ACHN (cell line): ENCODE measurements at regions not wholly inside any gene's neighbourhood (a gene's known extent, or its start where the extent isn't known, plus 50 kb on each side); places are given as distances from the start of the nearest gene placed in this dataset.
A peak's percentile ranks its signal among the peaks of the same experiment; 100 is the strongest.

Experiments
- DNase-seq: peaks from one replicate; pipeline ENCODE4 v3.0.0-alpha.2; 2015
- in situ Hi-C: cut with HindIII; loops from 2 replicates; pipeline ENCODE4 v1.10.0; 2017; ENCODE audit warnings: low sequenced_read_pairs, low pct_ligation_motif_present, low pct_unique_long_range_greater_than_20kb

DNA sequence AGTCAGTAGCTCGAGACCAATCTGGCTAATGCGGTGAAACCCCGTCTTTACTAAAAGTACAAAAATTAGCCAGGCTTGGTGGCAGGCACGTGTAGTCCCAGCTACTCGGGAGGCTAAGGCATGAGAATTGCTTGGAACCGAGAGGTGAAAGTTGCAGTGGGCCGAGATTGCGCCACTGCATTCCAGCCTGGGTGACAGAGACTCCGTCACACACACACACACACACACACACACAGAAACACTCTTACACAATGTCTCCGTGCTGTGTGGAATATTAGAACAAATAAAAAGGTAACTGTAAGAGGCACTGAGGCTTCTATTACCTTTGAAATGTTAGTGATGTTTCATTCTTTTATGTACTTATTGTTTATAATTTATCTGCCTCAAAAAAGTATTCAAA is 326.6 kb downstream of the GPAT3 start:
- in situ Hi-C loops = no loop called here
- DNase-seq = no peak

DNA sequence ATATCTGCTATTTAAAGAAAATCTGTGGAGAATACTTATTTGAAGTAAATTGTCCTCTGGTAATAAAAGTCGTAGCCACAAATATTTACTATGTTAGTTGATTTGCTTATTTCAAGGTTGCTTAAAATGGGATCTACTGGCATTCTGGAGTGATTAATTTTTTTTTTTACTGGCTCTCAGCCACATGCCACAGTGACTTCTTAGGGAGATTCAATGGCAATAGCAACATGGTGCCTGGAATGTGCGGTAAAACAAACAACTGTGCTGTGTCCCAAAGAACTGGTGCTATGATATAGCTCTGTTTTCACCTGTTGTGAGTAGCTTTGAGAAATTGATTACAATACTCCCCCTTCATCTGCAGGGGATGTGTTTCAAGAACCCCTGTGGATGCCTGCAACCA is 324.3 kb downstream of the GPAT3 start:
- DNase-seq = no peak
- in situ Hi-C loops = no loop called here

DNA sequence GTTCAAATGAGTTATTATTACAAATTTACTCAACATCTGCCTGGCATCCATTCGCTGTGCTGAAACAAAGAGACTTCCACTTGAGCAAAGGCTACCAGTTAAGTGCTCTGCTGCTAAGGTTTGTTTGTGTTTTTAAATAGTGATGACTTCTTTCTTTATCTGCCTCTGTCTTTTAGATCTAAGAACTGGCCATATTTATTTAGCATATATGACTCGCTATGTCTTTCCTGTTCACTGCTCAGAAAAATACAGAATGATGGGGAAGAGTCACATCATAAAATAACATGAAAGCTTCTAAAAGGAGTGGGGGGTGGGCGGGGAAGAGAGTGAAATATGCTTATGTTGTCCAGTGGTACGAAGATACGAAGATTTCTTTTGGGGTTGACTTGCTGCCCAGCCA is 322.2 kb downstream of the GPAT3 start:
- no peak for DNase-seq
- in situ Hi-C loops = no loop called here

DNA sequence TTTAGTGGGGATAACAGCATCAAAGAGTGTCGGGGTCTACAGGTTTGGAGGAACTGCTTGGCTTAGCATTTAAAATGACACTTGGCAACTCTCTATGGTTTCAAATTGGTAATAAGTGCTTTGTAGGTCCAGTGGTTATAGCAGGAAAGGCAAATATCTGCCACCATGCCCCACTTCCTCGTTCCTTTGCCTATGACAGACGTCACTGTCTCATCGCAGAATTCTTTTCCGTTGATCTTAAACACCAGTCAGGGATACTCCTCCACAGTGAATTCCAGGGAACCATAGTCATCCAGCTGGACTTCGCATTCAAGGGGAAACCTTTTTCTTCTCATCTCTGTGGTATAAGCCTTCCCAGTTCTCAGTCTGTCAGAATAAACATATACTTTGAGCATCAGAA is 319.1 kb downstream of the GPAT3 start:
- in situ Hi-C loops = no loop called here
- DNase-seq = peak; percentile 93

DNA sequence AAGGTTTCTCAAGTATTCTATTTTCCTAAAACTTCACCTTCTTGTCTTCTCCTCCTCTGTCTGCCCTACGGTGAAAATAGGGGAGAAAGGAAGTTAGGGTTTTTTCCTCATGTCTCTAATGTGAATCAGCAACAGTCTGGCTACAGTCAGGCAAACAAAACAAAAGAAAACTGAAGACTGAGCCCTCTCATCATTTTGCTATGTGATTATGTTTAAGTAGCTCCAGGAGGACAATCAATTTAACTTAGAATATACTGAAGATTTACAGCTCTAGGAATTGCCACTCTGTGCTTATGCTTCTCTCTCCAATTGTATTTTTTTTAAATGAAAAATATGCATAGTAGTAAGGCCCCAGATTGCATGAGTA is 316.2 kb downstream of the GPAT3 start:
- DNase-seq = peak; percentile 50
- in situ Hi-C loops = no loop called here

DNA sequence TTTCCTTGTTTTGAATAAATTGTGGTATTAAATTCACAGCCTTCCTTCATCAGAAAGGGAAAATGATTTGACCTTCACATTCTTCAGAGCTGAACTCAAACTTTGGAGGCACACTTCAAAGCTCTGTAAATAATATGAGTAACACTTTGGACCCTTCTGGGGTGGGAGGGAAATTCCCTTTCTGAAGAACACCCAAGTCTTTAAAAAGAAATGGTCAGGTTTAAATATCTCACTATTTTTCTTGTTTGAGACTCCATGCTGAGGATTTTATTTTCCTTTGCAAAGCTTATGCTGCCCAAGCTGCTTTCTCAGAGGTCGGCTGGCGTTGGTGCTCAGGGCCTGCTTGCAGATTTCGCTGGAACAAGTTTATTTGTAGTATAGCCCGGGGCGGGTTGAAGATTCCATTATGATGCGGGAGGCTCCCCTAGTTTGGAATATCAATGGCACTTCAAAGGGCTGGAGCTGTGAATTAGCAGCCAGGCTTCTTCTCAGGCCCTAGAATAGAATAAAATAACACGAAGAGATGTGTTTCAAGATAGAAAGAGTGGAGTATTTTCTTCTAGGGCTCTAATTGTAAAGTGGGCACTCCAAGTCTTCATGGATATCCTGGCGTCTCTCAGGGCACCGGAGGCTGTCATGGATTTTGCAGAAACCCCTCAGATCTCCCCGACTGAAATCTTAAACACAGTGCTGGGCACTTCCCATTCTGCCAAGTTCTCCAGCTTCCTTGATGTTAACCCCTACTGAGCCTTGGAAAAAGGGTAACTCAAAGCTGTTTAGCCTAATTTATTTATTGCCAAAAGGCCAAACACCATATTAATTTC is 315.6 kb downstream of the GPAT3 start:
- DNase-seq = peak; percentile 75
- in situ Hi-C loops = no loop called here

DNA sequence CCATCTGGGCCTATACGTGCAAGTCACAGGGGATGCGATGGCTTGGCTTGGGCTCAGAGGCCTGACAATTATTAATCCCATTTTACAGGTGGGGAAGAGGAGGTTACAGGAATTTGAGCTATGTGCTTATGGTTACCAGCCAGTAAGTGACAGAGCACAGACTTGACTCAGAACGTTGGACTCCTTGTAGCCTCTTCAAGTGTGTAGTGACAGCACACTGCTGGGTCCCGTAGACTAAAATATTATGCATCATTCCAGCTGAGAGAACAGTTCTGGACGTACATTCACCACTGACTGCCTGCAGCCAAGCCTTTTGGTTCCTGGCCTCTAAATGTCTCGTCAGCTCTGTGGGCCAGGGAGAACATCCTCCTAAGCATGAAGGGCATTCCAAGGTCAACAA is 314.5 kb downstream of the GPAT3 start:
- DNase-seq = peak; percentile 93
- in situ Hi-C loops = no loop called here

DNA sequence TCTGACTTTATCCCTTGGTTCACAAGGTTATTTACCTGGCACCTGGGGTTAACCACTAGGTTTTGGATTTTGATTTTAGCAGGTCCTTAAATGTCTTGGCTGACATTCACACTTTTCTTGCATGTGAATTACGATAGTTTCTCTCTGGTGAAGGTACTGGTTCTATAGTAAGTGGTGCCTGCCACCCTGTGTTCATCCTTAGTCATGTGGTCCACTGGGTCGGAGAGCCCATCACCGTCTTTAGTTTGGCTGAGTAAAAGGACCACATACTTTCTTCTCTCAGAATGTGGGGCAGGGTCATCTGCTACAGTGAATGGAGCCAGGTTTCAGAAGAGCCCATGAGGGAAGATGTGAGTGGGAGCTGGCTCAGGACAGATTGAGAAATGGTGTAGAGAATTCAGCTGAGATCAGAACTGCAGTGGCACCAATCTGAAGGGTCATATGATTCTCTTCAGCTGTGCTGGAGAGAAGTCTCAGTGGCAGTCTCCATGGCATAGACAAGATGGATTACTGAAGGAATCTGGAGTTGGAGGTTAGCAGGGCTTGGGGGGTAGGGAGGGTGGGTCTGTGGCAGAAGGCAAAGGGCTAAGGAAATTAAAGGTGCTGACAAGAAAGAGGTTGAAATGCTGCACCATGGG is 310.4 kb downstream of the GPAT3 start:
- no peak for DNase-seq
- in situ Hi-C loops = no loop called here

DNA sequence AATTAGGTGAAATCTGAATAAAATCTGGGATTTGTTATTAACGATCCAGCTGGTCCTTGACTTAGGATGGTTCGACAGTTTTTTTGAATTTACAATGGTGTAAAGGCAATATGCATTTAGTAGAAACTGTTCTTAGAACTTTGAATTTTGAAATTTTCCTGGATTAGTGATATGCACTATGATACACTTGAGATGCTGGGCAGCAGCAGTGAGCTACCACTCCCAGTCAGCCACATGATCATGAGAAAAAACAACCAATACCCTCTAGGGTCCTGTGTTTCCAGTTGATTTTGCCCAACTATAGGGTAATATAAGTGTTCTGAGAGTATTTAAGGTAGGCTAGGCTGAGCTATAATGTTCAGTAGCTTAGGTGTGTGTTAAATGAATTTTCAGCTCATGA is 303.7 kb downstream of the GPAT3 start:
- DNase-seq = no peak
- in situ Hi-C loops = no loop called here

DNA sequence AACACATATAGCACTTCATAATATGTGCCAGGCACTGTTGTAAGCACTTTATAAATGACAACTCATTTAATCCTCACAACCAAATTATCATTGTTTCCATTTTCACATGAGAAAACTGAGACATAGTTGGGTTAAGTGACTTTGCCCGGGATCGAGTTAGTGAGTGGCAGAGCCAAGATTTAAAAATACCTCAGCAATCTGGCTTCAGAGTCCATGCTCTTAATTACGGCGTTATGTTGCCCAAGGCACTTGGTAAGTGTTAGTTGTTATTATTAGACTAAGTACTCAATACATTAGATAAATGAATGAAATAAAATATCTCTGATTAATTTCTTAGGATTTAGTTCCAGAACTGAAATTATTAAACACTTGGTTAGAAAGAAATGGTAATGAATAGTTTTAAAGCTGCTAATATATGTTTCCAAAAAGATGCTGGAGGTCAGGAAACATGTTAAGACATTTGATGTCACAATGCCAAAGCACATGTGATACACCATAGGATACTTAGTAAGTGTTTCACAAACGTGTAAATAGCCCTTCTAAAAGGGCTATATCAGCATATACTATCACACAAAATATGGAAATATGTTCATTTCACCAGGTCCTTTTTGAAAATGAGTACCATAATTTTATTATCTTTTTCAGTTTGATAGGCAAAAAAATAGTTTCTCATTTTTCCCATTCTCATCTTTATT is 301.9 kb downstream of the GPAT3 start:
- DNase-seq = no peak
- in situ Hi-C loops = no loop called here

DNA sequence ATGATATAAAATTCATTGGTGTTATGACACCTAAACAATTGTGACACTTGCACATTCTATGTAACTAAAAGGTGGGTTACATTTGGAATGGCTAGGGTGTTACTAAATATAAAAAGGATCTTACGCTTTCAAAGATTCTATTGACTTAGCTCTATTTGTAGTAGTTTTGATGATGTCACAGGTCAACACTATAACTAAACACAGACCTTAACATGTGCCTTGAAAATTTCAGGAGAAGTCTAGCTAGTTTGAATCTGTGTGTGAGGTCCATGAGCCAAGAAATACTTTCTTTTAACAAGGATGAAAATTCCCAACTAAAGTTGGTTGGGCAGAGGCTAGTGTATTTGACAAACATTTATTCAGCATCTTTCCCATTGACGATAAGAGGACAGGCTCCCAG is 298.0 kb downstream of the GPAT3 start:
- in situ Hi-C loops = no loop called here
- no peak for DNase-seq

DNA sequence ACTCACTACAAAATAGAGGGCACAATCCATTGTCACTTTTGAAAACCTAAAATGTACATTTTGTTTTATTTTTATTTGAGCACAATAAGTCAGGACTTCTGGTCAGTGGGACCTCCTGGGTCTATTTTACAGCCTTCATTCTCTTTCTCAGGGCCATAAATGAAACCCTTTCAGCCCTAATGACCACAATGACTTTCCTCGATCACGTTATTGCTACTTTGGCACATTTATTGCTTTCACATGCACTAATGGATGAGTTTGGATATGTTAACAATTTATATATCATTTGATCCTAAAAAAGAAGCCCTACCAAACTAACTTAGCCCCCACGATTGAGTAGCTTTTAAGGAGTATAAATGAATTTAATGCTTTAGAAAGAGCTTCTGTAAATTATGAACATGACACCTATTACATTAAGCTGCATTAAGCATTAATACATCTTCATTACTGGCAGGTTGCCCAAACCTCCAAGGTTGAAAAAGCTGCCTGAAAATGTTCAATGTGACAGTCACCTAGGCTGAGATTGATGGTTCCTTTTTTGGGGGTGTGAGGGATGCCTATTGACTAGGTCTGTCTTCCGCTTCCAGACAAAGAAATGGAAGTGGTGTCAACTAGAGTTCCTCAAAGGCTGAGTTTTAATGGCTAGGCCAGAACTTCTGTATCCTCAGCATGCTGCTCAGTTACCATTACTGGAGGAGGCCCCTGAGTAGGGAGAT is 296.4 kb downstream of the GPAT3 start:
- in situ Hi-C loops = no loop called here
- no peak for DNase-seq

DNA sequence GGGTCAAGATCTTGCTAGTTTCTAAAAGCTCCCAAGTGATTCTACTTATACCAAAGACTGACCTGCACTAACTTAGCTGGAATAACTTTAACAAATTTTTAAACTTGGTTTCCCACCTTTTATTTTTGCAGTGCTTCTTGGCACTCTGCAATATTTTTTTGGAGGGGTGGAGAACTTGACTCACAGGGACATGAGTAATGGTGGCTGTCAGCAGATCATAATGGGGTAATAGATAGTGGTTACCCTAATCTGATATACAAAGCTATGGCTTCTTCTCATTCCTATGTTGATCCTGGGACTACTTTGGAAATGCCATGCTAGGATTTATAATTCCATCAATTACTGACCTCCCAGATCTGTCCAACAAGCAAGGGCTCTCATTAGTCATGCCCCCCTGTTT is 295.7 kb downstream of the GPAT3 start:
- DNase-seq = no peak

DNA sequence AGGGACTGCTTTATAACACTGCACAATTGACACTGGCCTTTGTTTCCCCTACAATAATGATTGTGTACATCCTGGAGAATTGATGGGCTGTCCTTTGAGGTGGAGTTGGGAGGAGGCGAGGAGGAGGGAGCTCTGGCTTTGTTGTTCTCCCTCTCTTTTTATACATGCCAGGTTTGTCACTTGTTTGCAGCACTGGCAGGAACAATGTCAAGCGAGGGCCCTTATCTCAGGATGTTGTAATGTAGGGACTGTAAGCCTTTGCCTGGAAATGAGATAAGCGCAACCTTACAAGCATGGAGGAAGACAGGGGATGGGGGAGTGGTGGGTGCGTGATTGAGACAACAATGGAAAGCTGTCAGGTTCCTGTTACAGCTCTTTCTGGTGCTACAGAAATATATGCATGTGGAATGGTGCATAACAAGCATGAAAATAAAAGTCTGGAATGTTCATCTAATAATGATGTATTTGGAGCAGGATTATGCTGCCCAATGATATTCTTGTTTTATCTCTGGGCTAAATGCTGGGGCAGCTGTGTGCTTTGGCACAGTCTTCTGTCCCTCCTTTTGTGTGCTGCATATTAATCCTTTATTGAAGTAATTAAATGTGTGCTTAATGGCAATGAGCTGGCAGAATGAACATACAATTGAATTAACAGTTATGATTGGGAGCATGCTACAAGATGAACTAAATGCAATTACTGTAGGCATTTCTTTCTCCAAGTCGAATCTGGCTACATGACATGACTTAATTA is 294.4 kb downstream of the GPAT3 start:
- DNase-seq = no peak
- in situ Hi-C loops = no loop called here

More for the DNA sequence above, 295.7 kb downstream of the GPAT3 start:
- in situ Hi-C loops = no loop called here

DNA sequence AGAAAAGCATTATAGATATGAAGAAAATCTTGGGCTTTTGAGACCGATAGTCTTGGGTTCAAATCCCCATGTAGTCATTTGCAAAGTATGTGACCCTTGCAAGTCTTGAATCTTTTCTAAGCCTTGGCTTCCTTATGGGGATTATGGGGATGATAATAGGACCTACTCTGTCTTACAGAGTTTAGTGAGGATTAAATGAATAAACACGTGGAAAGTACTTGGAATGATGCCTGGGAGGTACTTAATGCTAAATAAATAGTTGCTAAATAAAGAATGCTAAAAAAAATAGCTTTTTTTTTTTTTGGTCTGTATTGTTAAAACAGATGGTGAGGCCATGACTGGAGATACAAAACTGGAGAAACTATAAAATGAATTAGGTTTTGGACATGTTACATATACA is 292.7 kb downstream of the GPAT3 start:
- in situ Hi-C loops = no loop called here
- DNase-seq = no peak

DNA sequence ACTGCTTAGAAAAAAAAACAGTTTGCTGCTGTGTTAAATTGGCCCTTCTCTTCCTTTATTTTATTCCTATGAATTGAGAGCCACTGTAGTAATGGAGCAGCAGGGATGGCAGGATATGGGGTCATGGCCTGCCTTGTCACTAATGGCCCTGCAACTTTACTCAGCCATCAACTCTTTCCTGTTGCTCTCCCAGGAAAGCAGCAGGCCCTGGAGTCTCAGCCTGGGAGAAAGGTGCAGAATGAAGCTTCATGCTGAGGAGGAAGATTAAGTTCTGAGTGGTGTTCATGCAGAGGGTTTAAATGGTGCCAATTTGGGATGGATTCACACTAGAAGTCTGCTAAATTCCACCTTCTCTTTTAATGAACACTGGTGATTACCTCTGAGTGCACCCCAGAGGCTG is 285.6 kb downstream of the GPAT3 start:
- in situ Hi-C loops = no loop called here
- no peak for DNase-seq

DNA sequence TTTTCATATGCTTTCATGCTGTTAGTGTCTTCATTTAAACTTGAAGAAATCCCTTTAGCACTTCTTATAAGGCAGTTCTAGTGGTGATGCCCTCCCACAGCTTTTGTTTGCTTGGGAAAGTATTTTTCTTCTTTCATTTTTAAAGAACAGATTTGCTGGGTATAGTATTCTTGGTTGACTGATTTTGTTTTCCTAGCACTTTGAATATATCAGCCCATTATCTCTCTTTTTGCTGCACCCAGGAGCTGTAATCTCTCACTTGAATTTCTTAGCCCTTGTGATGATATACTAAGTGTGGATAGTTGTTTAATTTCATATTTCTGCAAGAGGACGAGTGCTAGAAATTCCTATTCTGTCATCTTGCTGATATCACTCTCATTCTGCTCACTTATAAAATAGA is 283.7 kb downstream of the GPAT3 start:
- no peak for DNase-seq
- in situ Hi-C loops = no loop called here

DNA sequence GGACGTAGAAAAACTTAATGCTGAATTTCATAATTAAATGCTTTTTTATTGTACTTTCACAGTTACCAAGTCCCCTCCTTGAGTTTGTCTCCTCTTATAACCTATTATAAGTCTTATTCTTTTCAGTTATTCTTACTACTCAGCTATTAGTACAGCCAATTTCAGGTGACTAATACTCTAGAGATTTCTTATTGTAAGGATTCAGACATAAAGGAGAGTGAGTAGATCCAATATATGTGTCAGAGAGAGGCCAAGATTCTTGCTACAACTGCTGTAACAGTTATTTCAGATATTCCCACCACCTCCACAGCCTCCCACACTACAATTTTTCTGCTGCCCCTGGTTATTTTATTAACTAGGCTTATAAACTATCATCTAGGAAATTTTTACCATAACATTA is 274.5 kb downstream of the GPAT3 start:
- DNase-seq = no peak
- in situ Hi-C loops = no loop called here

DNA sequence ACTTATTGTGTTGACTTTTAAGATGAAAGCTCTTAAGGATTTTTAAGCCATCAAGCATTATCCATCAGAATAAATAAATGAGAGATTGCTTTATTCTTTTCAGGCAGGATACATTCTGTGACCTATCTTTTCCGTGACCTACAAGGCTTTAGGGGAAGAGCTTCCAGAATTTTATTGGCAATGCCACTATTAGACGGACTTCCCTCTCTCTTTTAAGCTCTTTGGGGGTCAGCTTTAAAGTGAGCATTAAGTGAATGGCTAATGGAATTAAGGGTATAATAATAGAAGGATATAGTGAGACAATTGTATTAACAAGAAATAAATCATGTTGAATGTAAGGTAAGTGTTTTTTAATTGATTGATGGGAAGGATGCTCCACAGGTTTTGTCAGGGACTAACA is 273.7 kb downstream of the GPAT3 start:
- no peak for DNase-seq
- in situ Hi-C loops = no loop called here
